RWPE2 (cell line): ENCODE measurements at regions not wholly inside any gene's neighbourhood (a gene's known extent, or its start where the extent isn't known, plus 50 kb on each side); places are given as distances from the start of the nearest gene placed in this dataset.
A peak's percentile ranks its signal among the peaks of the same experiment; 100 is the strongest.

ENCODE experiments used
- ATAC-seq: fragments of 200-7000 bp; cut with Tn5 transposase; 3 replicates; pipeline ENCODE4 v1.9.1; 2021; ENCODE audit warnings: low read depth
- DNase-seq: peaks from one replicate; pipeline ENCODE4 v3.0.0-alpha.2; 2020; ENCODE audit warnings: low spot score
- H3K27ac ChIP-seq: fragments of 450-650 bp; 2 replicates; pipeline ENCODE4 v1.5.1; 2017; ENCODE audit warnings: mild to moderate bottlenecking; ENCODE audit not compliant: poor library complexity, severe bottlenecking
- H3K27me3 ChIP-seq: fragments of 250-450 bp; sonication (Bioruptor Pico); 2 replicates; pipeline ENCODE4 v1.5.1; 2021; ENCODE audit warnings: mild to moderate bottlenecking, moderate library complexity; ENCODE audit not compliant: insufficient read depth, poor library complexity, severe bottlenecking
- H3K36me3 ChIP-seq: fragments of 250-450 bp; sonication (Bioruptor Pico); 2 replicates; pipeline ENCODE4 v1.5.1; 2020; ENCODE audit warnings: low read depth, mild to moderate bottlenecking, moderate library complexity
- H3K4me1 ChIP-seq: fragments of 250-450 bp; sonication (Bioruptor Pico); 2 replicates; pipeline ENCODE4 v1.5.1; 2021; ENCODE audit warnings: mild to moderate bottlenecking, moderate library complexity; ENCODE audit not compliant: insufficient read depth, poor library complexity, severe bottlenecking
- H3K4me3 ChIP-seq: fragments of 250-450 bp; sonication (Bioruptor Pico); 2 replicates; pipeline ENCODE4 v1.5.1; 2021; ENCODE audit warnings: mild to moderate bottlenecking, moderate library complexity; ENCODE audit not compliant: severe bottlenecking
- H3K9me3 ChIP-seq: fragments of 250-450 bp; sonication (Bioruptor Pico); 2 replicates; pipeline ENCODE4 v1.5.1; 2021; ENCODE audit warnings: mild to moderate bottlenecking, moderate library complexity; ENCODE audit not compliant: severe bottlenecking
- CTCF ChIP-seq: fragments of 450-650 bp; IDR thresholded peaks from one replicate; pipeline ENCODE4 v1.5.1; 2017; ENCODE audit warnings: mild to moderate bottlenecking, moderate library complexity; ENCODE audit not compliant: poor library complexity, severe bottlenecking

DNA sequence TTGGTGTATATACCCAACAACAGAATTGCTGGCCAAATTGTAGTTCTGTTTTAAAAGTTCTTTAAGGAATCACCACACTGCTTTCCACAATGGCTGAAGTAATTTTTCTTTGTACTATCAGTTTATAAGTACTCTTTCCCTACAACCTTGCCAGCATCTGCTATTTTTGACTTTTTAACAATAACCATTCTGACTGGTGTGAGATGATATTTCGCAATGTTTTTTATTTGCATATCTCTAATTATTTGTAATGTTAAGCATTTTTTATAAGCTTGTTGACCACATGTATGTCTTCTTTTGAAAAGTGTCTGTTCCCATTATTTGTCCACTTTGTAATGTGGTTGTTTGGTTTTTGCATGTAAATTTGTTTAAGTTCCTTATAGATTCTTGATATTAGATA lies 509.9 kb upstream of the POU3F4 start:
- ATAC-seq: no peak
- H3K4me3 ChIP-seq: no peak overlapping the region

DNA sequence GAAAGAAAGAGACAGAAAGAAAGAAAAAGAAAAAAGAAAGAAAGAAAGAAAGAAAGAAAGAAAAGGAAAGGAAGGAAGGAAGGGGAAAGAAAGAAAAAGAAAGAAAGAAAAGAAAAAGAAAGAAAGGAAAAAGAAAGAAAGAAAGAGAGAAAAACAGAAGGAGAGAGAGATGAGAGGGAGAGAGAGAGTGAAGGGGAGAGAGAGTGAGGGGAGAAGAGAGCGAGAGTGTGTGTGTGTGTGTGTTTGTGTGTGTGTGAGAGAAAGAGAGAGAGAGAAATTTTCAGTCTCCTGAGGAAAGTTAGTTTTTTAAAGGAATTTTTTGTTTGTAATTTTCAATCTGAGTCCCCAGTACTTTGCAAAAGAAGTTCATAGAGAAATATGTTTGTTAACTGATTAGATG lies 504.1 kb upstream of the POU3F4 start:
- Histone ChIP-seq H3K4me3 (no peak overlapping the region), H3K27ac (no peak overlapping the region), H3K4me1 (no peaks in the 10 kb centered on the region), H3K36me3 (no peaks in the 10 kb centered on the region), H3K9me3 (no peaks in the 10 kb centered on the region), H3K27me3 (no peaks in the 10 kb centered on the region)
- ATAC-seq (no peak), DNase-seq (no peak)
- TF ChIP-seq CTCF: no peak

More for the DNA sequence above, 509.9 kb upstream of the POU3F4 start:
- Histone ChIP-seq H3K9me3 (no peaks in the 10 kb centered on the region), H3K4me1 (no peaks in the 10 kb centered on the region), H3K36me3 (no peaks in the 10 kb centered on the region), H3K27ac (no peak overlapping the region), H3K27me3 (no peaks in the 10 kb centered on the region)
- TF ChIP-seq CTCF: no peak
- DNase-seq: no peak

DNA sequence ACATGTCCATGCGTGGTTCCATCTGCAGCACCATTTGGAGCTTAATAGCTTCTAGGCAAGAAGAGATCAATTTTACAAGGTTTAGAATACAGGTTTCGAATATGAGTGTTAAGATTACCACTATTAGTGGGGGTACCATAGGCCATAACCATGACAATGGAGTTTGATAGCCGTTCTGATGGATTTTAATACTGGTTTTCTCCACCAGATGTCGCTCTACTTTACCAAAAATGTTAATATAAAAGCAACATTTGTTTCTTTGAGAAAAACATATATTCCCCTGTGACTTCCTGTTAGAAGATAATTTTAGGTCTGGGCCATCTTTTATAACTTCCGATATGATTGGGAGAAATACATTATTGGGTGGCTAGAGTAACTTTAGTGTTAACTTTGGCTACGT lies 499.7 kb upstream of the POU3F4 start:
- H3K36me3 ChIP-seq: no peaks in the 10 kb centered on the region
- H3K27ac ChIP-seq: no peak overlapping the region
- H3K4me1 ChIP-seq: no peaks in the 10 kb centered on the region
- TF ChIP-seq CTCF: peak; percentile 43
- no peak overlapping the region for H3K4me3 ChIP-seq
- ATAC-seq (no peak), DNase-seq (no peak)
- H3K27me3 ChIP-seq: no peaks in the 10 kb centered on the region
- no peaks in the 10 kb centered on the region for H3K9me3 ChIP-seq

- DNase-seq (no peak), ATAC-seq (no peak)
- H3K27ac ChIP-seq: no peak overlapping the region
- no peaks in the 10 kb centered on the region for H3K9me3 ChIP-seq
- H3K4me3 ChIP-seq: no peak overlapping the region
- no peaks in the 10 kb centered on the region for H3K27me3 ChIP-seq
- no peak for TF ChIP-seq CTCF
- H3K4me1 ChIP-seq: no peaks in the 10 kb centered on the region
- H3K36me3 ChIP-seq: no peaks in the 10 kb centered on the region
These were observed 488.8 kb upstream of the POU3F4 start for GRCh38 chrX:83019258-83019657.

DNA sequence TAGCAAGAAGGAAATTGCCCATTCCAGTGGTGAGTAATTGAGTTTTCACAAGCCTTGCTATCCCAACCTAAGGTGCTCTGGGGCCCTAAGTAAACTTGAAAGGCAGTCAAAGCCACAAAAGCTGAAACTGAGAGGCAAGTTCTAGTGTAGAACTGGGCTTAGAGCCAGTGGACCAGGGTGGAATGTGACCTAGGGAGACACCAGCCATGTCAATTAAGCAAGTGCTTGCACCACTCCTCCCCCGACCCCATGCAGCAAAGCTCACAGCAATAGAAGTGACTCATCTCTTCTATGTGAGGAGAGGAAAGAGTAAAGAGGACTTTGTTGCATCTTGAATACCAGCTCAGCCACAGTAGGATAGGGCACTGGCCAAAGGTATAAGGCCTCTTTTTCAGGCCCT lies 486.1 kb upstream of the POU3F4 start:
- Histone ChIP-seq H3K36me3 (no peaks in the 10 kb centered on the region), H3K27ac (no peak overlapping the region), H3K4me3 (no peak overlapping the region), H3K4me1 (no peaks in the 10 kb centered on the region), H3K27me3 (no peaks in the 10 kb centered on the region), H3K9me3 (no peaks in the 10 kb centered on the region)
- ATAC-seq (peak; percentile 36; the same call in 1 of the 3 replicates), DNase-seq (no peak)
- no peak for TF ChIP-seq CTCF
